Eye (tissue), 1 donor: ENCODE measurements at regions not wholly inside any gene's neighbourhood (a gene's known extent, or its start where the extent isn't known, plus 50 kb on each side); places are given as distances from the start of the nearest gene placed in this dataset.

Experiments
- DNase-seq: peaks from one replicate; pipeline ENCODE4 v3.0.0-alpha.2; 2015

DNA sequence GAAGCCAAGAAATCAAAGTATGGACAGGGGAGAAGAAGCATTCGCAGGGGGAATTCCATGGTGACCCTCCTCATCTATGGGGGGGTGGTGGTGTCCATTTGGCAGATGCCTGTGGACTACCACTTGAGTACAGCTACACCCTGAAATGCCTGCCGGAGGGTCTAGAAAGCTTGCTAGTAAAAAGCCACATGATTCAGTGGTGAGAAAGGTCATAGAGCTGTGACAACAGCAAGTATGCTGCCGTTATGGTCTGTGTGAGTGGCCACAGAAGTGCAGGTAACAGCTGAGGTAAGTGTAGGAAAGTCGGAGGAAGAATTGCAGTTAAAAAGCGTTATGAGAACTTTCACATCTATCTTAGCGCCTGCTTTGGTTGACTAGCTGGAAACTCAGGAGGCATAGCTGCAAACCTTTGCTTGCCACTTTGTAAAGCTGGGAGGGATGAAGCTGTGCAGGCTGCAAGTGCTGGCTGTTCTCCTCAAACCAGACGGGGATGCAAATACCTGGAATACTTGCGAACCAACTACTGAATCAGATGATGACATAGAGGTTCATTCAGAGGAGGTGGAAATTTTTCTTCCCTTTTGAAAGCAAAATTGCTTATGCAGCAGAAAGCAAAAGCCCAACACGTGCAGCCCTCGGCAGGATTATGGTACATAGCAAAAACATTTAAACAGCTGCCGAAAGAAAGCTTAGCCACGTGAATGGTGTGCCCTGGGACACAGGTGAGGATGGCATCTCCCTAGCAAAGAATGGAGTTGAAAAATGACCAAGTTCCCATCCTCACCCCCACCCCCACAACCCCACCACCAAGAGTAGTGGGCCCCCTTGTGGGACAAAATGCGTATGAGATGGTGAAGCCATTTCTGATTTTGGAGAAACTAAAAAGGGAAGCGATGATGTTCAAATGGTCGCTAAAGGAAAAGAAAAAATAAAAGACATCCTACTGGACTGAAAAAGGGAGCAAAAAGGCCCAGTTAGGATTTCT, 287.0 kb downstream of the RERGL start:
- no peak for DNase-seq

DNA sequence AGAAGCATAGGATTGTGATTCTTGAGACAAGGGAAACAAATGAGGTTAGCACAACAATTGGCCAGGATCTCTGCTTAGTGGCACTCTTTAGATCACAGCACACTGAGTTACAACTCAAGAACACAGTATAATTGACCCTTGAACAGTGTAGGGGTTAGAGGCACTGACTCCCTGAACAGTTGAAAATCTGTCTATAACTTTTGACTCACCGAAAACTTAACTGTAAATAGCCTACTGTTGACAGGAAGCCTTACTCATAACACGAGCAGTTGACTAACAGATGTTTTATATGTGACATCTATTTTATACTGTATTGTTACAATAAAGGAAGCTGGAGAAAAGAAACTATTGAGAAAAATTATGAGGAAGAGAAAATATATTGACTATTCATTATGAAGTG, 296.1 kb downstream of the RERGL start:
- DNase-seq = no peak

DNA sequence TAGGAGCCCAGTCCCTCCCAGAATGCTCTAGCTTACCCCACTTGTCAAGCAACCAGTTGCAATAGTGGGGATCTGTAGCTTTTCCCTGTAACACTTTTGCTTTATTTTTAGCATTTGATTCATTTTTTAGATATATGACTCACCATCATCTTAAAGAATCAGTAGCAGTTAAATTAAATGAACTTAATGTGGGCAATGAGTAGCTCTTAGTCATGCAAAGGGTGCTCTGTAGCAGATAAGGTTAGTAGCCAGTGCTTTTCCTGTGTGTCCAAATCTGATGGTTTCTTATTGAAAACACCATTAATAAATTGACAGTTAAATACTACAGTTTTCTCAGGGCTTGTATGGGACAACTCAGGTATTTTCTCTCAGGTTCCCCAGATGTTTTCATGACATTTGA, 311.8 kb downstream of the RERGL start:
- DNase-seq = no peak

DNA sequence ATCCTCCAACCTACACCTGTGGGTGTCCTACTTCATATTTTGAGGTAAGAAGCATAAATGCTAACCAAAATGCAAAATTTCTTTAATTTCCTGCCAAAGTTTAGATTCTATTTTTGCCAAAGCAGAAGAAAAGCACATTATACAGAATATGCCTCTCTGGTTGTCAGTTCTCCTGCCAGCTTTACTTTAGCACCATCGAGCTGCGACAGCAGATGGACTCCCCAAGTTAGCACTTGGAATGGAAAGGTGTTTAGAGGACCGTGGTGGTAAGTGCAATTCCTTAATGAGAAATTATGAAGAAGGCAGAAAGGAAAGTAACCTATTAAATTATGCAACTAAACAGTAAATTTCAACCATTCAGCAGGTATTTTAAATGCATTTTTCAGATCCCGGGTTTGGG, 326.6 kb downstream of the RERGL start:
- DNase-seq = no peak

DNA sequence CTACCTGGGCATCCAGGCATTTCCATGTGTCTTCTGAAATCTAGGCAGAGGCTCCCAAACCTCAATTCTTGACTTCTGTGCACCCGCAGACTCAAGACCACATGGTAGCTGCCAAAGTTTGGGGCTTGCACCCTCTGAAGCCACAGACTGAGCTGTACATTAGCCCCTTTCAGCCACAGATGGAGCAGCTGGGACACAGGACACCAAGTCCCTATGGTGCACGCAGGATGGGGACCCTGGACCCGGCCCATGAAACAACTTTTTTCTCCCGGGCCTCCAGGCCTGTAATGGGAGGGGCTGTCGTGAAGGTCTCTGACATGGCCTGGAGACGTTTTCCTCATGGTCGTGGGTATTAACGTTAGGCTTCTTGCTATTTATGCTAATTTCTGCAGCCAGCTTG, 330.0 kb downstream of the RERGL start:
- DNase-seq = no peak
